GM10266 (cell line): ENCODE measurements at regions not wholly inside any gene's neighbourhood (a gene's known extent, or its start where the extent isn't known, plus 50 kb on each side); places are given as distances from the start of the nearest gene placed in this dataset.

Source experiments
- DNase-seq: peaks from one replicate; pipeline ENCODE4 v3.0.0; 2012; ENCODE audit errors: extremely low spot score
- CTCF ChIP-seq: IDR thresholded peaks from 2 replicates; pipeline ENCODE4 v1.5.1; 2012; ENCODE audit warnings: mild to moderate bottlenecking, low read depth; ENCODE audit not compliant: control insufficient read depth, insufficient read depth; ENCODE audit errors: missing control alignments

- DNase-seq, result no peak
- no peak for TF ChIP-seq CTCF
These were observed 138.9 kb upstream of the LYZL1 start for GRCh38 chr10:29150010-29150409.

GRCh38 chr10:29151005-29151404, 137.9 kb upstream of the LYZL1 start:
- TF ChIP-seq CTCF, result no peak
- DNase-seq, result no peak

- no peak for DNase-seq
- no peak for TF ChIP-seq CTCF
These were observed 131.5 kb upstream of the LYZL1 start for GRCh38 chr10:29157321-29157720.

- DNase-seq, result no peak
- TF ChIP-seq CTCF, result no peak
These were observed 130.8 kb upstream of the LYZL1 start for GRCh38 chr10:29158066-29158465.

GRCh38 chr10:29160150-29160617, 128.7 kb upstream of the LYZL1 start:
- DNase-seq, result no peak
- TF ChIP-seq CTCF, result no peak

- no peak for DNase-seq
- TF ChIP-seq CTCF, result no peak
These were observed 125.1 kb upstream of the LYZL1 start for GRCh38 chr10:29163746-29164145.

GRCh38 chr10:29166713-29167112, 122.2 kb upstream of the LYZL1 start:
- no peak for TF ChIP-seq CTCF
- DNase-seq, result no peak
